ENCODE measurements at regions not wholly inside any gene's neighbourhood (a gene's known extent, or its start where the extent isn't known, plus 50 kb on each side); places are given as distances from the start of the nearest gene placed in this dataset.

- Histone ChIP-seq H3K27ac (ENCODE audit: insufficient read depth, low read length) (no peak overlapping the region), H4K20me1 (ENCODE audit: control insufficient read depth, extremely low read depth, insufficient read depth, low read length) (no peaks in the 10 kb centered on the region), H3K4me2 (ENCODE audit: extremely low read depth, insufficient read depth, low read length) (no peak overlapping the region), H3K27me3 (ENCODE audit: control insufficient read depth, insufficient read depth, low read length) (no peaks in the 10 kb centered on the region), H3K4me1 (ENCODE audit: control insufficient read depth, extremely low read depth, insufficient read depth, low read length) (no peaks in the 10 kb centered on the region), H3K36me3 (ENCODE audit: control insufficient read depth, insufficient read depth, low read length) (no peaks in the 10 kb centered on the region), H3K4me3 (replicated peaks in 1 of 4; ENCODE audit: control extremely low read depth in 1 of 4, insufficient read depth in 1 of 4, low read depth in 3 of 4, low read length in 4 of 4) (no peak overlapping the region), H3K9ac (ENCODE audit: insufficient read depth, low read length) (no peak overlapping the region), H2AFZ (ENCODE audit: low read length) (no peak overlapping the region), H3K9me3 (ENCODE audit: control insufficient read depth, insufficient read depth, low read depth, low read length) (no peaks in the 10 kb centered on the region), H3K79me2 (ENCODE audit: control insufficient read depth, insufficient read depth, low read length) (no peaks in the 10 kb centered on the region)
- TF ChIP-seq CTCF (conservative IDR thresholded peaks at IDR 0.05 in 1 of 2, IDR thresholded peaks at IDR 0.05 in 1 of 2; ENCODE audit: low read depth in 1 of 2, low read length in 2 of 2) (no peak), EZH2 (IDR thresholded peaks at IDR 0.05; ENCODE audit: low read length, missing control alignments) (no peak)
- no peak for DNase-seq (ENCODE audit: low read depth in 2 of 2)
Measured at GRCh38 chr6:92339936-92340640, 1079.3 kb downstream of the EPHA7 start.

- no peak for TF ChIP-seq CTCF (conservative IDR thresholded peaks at IDR 0.05 in 1 of 2, IDR thresholded peaks at IDR 0.05 in 1 of 2; ENCODE audit: low read depth in 1 of 2, low read length in 2 of 2)
- TF ChIP-seq EZH2 (IDR thresholded peaks at IDR 0.05; ENCODE audit: low read length, missing control alignments), result no peak
Measured at GRCh38 chr6:92337571-92337970, 1081.8 kb downstream of the EPHA7 start.

GRCh38 chr6:92329208-92329847 is 1090.0 kb downstream of the EPHA7 start:
- H4K20me1 ChIP-seq (ENCODE audit: control insufficient read depth, extremely low read depth, insufficient read depth, low read length), result no peaks in the 10 kb centered on the region
- peak; percentile 54 to 64 for DNase-seq (ENCODE audit: low read depth in 2 of 2)
- no peak overlapping the region for H3K4me2 ChIP-seq (ENCODE audit: extremely low read depth, insufficient read depth, low read length)

More at GRCh38 chr6:92337571-92337970, 1081.8 kb downstream of the EPHA7 start:
- Histone ChIP-seq H3K9ac (ENCODE audit: insufficient read depth, low read length) (no peak overlapping the region), H3K79me2 (ENCODE audit: control insufficient read depth, insufficient read depth, low read length) (no peaks in the 10 kb centered on the region), H3K9me3 (ENCODE audit: control insufficient read depth, insufficient read depth, low read depth, low read length) (no peaks in the 10 kb centered on the region), H3K27ac (ENCODE audit: insufficient read depth, low read length) (no peak overlapping the region), H3K4me3 (replicated peaks in 1 of 4; ENCODE audit: control extremely low read depth in 1 of 4, insufficient read depth in 1 of 4, low read depth in 3 of 4, low read length in 4 of 4) (no peak overlapping the region), H3K4me2 (ENCODE audit: extremely low read depth, insufficient read depth, low read length) (no peak overlapping the region), H3K36me3 (ENCODE audit: control insufficient read depth, insufficient read depth, low read length) (no peaks in the 10 kb centered on the region), H4K20me1 (ENCODE audit: control insufficient read depth, extremely low read depth, insufficient read depth, low read length) (no peaks in the 10 kb centered on the region), H2AFZ (ENCODE audit: low read length) (no peak overlapping the region), H3K27me3 (ENCODE audit: control insufficient read depth, insufficient read depth, low read length) (no peaks in the 10 kb centered on the region), H3K4me1 (ENCODE audit: control insufficient read depth, extremely low read depth, insufficient read depth, low read length) (no peaks in the 10 kb centered on the region)
- no peak for DNase-seq (ENCODE audit: low read depth in 2 of 2)

More at GRCh38 chr6:92329208-92329847, 1090.0 kb downstream of the EPHA7 start:
- TF ChIP-seq EZH2 (IDR thresholded peaks at IDR 0.05; ENCODE audit: low read length, missing control alignments), result no peak
- no peak for TF ChIP-seq CTCF (conservative IDR thresholded peaks at IDR 0.05 in 1 of 2, IDR thresholded peaks at IDR 0.05 in 1 of 2; ENCODE audit: low read depth in 1 of 2, low read length in 2 of 2)
- H3K36me3 ChIP-seq (ENCODE audit: control insufficient read depth, insufficient read depth, low read length), result no peaks in the 10 kb centered on the region
- H3K4me3 ChIP-seq (replicated peaks in 1 of 4; ENCODE audit: control extremely low read depth in 1 of 4, insufficient read depth in 1 of 4, low read depth in 3 of 4, low read length in 4 of 4), result no peak overlapping the region
- H3K9me3 ChIP-seq (ENCODE audit: control insufficient read depth, insufficient read depth, low read depth, low read length), result no peaks in the 10 kb centered on the region
- no peaks in the 10 kb centered on the region for H3K79me2 ChIP-seq (ENCODE audit: control insufficient read depth, insufficient read depth, low read length)
- H3K4me1 ChIP-seq (ENCODE audit: control insufficient read depth, extremely low read depth, insufficient read depth, low read length), result no peaks in the 10 kb centered on the region
- no peak overlapping the region for H3K9ac ChIP-seq (ENCODE audit: insufficient read depth, low read length)
- H3K27me3 ChIP-seq (ENCODE audit: control insufficient read depth, insufficient read depth, low read length), result no peaks in the 10 kb centered on the region
- no peak overlapping the region for H2AFZ ChIP-seq (ENCODE audit: low read length)
- no peak overlapping the region for H3K27ac ChIP-seq (ENCODE audit: insufficient read depth, low read length)

Measured in fibroblast of lung (primary cell).